Neural cell (in vitro differentiated cells): ENCODE measurements at regions not wholly inside any gene's neighbourhood (a gene's known extent, or its start where the extent isn't known, plus 50 kb on each side); places are given as distances from the start of the nearest gene placed in this dataset.

Source experiments
- CTCF ChIP-seq: fragments of 450-650 bp; IDR thresholded peaks from 2 replicates; pipeline ENCODE4 v1.5.1; 2014; ENCODE audit warnings: antibody characterized with exemption, mild to moderate bottlenecking, moderate library complexity; ENCODE audit not compliant: poor library complexity, severe bottlenecking
- EP300 ChIP-seq: fragments of 450-650 bp; conservative IDR thresholded peaks from 2 replicates; pipeline ENCODE4 v1.6.1; 2014; ENCODE audit warnings: antibody characterized with exemption, mild to moderate bottlenecking, moderate library complexity; ENCODE audit not compliant: poor library complexity, severe bottlenecking
- EZH2 ChIP-seq: fragments of 200-600, 300-800 bp; shearing (Covaris generic), sonication (generic); IDR thresholded peaks from 2 replicates; pipeline ENCODE4 v1.6.1; 2014; ENCODE audit warnings: antibody characterized with exemption, low read length, borderline replicate concordance, mild to moderate bottlenecking; ENCODE audit not compliant: insufficient read depth, poor library complexity, severe bottlenecking
- MXI1 ChIP-seq: fragments of 450-650 bp; conservative IDR thresholded peaks from 2 replicates; pipeline ENCODE4 v1.6.1; 2014; ENCODE audit warnings: antibody characterized with exemption, mild to moderate bottlenecking; ENCODE audit not compliant: poor library complexity, severe bottlenecking
- POLR2AphosphoS5 ChIP-seq: IDR thresholded peaks from 2 replicates; pipeline ENCODE4 v1.6.1; 2012
- RAD21 ChIP-seq: fragments of 450-650 bp; conservative IDR thresholded peaks from 2 replicates; pipeline ENCODE4 v1.6.1; 2014; ENCODE audit warnings: antibody characterized with exemption, mild to moderate bottlenecking, moderate library complexity
- TAF1 ChIP-seq: IDR thresholded peaks from 2 replicates; pipeline ENCODE4 v1.6.1; 2012; ENCODE audit warnings: low read depth
- TF ChIP-seq, protein P1 (sequence below): IDR thresholded peaks from 2 replicates; pipeline ENCODE4 v1.6.1; 2012; ENCODE audit warnings: borderline replicate concordance

GRCh38 chr5:3210531-3210930 lies 385.1 kb upstream of the IRX1 start:
- TF ChIP-seq EZH2 = no peak
- no peak for TF ChIP-seq TAF1
- no peak for TF ChIP-seq CTCF
- no peak for TF ChIP-seq EP300
- TF ChIP-seq MXI1 = no peak
- TF ChIP-seq RAD21 = no peak
- no peak for TF ChIP-seq POLR2AphosphoS5
- TF ChIP-seq, protein P1, sequence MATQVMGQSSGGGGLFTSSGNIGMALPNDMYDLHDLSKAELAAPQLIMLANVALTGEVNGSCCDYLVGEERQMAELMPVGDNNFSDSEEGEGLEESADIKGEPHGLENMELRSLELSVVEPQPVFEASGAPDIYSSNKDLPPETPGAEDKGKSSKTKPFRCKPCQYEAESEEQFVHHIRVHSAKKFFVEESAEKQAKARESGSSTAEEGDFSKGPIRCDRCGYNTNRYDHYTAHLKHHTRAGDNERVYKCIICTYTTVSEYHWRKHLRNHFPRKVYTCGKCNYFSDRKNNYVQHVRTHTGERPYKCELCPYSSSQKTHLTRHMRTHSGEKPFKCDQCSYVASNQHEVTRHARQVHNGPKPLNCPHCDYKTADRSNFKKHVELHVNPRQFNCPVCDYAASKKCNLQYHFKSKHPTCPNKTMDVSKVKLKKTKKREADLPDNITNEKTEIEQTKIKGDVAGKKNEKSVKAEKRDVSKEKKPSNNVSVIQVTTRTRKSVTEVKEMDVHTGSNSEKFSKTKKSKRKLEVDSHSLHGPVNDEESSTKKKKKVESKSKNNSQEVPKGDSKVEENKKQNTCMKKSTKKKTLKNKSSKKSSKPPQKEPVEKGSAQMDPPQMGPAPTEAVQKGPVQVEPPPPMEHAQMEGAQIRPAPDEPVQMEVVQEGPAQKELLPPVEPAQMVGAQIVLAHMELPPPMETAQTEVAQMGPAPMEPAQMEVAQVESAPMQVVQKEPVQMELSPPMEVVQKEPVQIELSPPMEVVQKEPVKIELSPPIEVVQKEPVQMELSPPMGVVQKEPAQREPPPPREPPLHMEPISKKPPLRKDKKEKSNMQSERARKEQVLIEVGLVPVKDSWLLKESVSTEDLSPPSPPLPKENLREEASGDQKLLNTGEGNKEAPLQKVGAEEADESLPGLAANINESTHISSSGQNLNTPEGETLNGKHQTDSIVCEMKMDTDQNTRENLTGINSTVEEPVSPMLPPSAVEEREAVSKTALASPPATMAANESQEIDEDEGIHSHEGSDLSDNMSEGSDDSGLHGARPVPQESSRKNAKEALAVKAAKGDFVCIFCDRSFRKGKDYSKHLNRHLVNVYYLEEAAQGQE = no peak
